Stimulated activated CD8-positive, alpha-beta memory T cell treated with anti-CD3 and anti-CD28 coated beads, Interleukin-2, amount 100 ng/mL, for 48 hours (primary cell): ENCODE measurements at regions not wholly inside any gene's neighbourhood (a gene's known extent, or its start where the extent isn't known, plus 50 kb on each side); places are given as distances from the start of the nearest gene placed in this dataset.

ENCODE experiments used
- DNase-seq, 2 donors: peaks; one replicate each; pipeline ENCODE4 v3.0.0-alpha.2; 2020; ENCODE audit warnings: low read depth in 2 of 2

DNA sequence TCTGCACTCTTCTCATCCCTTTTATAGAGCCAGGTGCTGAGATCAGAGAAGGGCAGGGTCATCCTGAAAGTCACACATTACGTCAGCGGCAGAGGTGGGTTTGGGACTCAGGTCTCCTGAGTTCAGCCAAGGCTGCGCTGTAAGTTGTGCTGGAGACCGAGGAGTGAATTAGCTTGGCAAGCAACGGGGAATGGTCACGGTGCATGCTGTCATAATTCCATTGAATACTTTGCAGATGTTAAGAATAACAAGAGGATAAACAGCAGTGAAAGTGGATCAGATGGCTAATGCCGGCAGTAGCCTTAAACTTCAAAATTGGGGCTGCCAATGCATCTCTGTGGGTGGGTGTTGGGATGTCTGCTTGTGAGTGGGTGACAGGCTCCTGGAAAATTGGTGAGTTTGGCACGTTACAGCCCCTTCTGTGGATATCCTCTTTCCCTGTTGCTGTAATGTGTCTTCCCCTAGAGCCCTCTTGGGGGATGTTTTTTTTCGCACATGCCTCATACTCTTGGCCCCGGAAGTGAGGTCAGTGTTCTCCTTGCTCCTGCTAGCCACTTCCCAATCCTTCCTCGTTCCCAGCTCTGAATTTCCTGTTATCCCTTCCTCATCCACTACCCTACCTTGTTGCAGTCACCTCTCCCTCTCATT, 287.1 kb upstream of the SRRM4 start:
- no peak for DNase-seq

DNA sequence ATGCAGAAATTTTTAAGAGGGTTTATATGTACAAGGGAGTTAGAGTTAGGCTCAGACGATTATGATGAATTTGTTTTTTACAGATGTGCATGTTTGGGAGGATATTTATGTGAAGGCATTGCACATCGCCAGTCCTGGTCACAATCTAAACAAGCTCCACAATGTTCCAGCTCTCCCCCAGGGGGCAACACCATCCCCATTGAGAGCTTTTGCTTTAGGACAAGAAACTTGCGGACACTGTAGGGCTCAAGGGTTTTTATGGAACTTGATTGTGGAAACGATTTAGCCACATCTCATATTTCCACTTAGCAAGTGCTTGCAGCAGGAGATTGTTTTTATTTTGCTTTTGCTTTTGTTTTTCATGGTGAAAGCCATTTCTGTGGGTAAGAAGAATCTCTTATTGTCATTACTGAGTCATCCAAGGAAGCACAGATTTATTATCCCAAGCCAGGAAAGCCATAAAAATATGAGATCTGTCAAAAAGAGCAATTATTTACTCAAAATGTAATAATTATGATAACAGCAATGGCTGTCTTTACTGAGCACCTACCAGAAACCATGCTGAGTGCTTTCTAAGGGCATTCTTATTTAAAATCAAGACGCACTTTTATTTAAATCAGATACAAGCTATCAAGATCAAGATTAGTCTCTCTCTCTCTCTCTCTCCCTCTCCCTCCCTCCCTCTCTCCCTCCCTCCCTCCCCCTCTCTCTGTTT, 276.7 kb upstream of the SRRM4 start:
- DNase-seq, result no peak

DNA sequence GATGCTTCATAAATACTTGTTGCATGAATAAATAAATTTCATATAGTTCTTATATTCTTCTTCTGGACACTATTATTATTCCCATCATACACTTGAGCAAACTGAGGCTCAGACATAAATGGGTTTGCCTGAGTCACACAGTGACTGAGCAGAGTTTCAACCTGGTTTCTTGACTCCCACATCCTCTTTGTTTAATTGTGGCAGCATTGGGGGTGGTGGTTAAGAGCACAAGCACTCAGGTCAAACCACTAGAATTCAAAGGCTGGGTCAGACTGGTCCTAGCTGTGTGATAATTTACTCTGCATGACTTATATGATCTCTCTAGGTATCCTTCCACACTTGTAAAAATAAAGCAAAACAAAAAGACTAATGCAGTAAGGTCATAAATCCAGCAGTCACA, 274.9 kb upstream of the SRRM4 start:
- DNase-seq, result no peak

DNA sequence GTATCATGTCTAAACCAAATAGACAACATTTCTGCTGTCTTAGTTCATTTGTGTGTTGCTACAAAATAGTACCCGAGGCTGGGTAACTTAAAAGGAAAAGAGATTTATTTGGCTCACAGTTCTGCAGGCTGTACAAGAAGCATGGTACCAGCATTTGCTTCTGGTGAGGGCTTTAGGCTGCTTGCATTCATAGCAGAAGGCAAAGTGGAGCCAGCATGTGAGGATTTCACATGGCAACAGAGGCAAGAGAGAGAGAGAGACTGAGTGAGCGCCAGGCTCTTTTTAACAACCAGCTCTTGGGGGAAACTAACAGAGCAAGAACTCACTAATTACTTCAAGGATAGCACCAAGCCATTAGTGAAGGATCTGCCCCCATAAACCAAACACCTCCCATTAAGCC, 271.4 kb upstream of the SRRM4 start:
- no peak for DNase-seq

DNA sequence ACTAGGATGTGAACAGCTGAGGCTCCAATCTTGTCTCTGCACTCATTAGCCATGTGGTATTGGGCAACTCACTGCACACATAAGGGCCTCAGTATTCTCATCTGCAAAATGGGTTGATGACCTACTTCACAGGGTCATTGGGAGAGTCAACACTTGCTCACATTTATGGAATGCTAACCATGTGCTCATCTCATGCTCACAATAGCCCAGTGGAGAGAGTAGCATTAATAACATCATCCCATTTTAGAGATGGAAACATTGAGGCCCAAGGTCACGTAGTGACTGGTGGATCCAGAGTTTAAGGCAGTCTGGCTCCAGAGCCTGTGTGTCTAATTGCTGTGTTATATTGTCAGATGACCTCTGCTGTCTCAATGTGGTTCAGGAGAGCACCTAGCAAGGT, 270.2 kb upstream of the SRRM4 start:
- DNase-seq, result no peak

DNA sequence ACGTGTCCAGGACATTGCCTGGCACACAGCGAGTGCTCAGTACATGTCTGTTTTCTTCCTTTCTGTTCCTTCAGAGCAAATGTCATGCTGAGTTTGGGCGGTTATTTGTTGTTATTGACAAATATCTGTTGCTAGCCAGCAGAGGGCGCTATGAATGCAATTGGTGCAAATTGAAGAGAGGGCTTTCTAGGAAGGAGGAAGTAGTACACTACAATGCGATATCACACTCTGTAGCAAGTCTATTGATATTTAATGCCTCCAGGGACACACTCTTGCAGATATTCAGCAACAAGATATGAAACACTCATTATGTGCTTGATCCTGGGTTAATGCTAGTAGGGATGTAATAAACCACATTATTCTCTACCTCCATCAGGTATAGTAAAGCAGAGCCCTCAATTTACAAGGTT, 267.3 kb upstream of the SRRM4 start:
- DNase-seq, result no peak

DNA sequence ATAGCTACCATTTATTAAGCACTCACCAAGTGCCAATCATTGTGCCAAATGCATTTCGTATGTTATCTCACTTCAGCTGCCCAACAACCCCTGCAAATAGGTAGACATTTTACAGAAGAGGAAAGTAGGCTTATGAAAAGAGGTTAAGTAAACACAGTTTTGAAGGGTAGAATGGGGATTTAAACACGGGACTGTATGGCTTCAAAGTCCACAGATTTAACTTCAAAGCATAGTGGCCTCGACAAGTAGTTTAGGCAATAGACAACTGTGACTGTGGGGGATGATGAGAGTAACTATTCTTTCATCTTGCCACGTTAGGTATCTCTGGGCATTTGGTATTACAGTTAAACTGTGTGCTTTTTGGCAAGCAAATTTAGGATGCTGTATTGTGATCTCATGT, 266.8 kb upstream of the SRRM4 start:
- DNase-seq, result no peak

DNA sequence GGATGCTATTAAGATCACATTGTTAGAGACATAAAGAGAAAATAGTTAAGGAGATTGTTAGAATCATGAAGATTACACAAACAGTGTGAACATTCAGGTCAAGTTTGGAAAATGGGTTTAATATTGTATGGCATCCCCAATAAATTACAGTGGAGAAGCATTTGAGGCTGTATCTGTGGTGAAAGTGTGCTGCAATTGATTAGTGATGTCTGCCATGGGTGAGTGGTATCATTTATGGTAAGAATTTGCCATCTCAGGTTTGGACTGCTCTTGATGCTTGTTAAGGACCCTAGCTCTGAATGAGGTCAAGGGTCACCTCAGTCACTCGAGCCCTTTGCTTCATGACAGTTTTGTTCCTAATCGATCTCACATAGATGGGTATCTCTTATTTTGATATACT, 265.7 kb upstream of the SRRM4 start:
- DNase-seq, result no peak

DNA sequence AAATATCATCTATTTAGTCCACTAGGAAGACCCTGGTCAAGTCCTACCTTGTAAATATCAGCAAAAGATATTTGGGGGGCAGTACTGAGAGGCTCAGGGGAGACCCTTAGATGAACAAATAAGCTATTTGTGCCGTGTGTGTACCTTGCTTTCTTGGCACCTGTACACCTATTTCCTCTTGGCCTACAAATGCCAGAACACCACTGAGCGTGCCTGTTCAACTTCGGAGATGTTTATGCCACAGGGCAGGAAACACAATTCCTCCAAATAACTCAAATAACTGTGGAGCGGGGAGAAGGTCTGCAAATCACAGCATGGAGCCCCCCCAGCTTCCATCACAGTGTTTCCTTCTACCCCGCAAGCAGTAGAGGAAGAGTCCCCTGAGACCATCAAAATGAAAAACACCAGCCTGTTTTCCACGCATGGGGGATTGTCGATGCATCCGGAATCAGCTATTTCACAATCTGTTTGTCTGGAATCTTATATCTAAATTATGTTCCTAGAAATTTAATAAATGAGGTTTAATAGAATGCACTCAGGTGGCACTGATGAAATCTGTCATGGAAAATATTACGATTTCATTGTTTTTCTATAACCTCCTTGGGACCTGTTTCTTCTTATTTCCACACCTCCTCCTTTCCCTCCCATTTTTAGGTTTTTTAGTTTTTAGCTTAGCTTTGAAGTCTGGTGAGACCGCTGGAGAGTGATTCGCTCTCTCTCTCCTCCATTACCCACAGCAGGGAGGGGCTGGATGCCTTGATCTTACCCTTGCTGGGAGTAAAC, 254.0 kb upstream of the SRRM4 start:
- DNase-seq, result no peak

DNA sequence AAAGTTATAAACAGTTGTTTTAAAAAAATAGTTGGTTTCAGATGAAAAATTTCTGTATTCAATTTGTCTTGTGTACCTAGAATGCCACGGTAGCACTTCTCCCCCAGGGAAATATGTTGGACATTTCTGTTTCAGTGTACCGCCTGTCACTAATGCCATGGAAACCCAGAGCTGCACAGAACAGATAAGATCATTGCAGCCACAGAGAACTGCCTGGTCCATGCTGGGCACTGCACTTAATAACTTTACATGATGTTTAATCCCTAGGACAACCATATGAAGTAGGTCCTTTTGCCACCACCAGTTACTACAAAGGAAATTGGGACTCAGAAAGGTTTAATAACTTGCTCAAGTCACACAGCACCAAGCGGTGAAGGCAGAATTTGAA, 253.4 kb upstream of the SRRM4 start:
- no peak for DNase-seq

DNA sequence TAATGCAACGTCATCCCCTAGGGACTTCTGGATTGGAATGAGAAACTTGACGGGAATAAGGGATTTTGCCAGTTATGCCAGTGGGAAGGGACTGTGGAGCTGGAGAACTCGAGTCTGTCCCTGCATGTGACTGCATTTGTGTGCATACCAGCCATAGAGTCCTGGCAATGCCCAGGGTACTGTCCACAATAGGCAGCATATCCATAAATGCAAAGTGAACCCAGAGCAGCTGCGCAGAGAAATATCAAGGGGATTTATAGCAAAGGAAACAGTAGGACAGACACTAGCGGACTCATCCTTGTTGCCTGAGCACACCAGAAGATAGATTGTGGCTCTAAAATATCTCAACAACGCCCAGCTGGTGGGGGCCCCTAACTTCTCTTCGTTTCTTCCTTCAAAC, 247.1 kb upstream of the SRRM4 start:
- DNase-seq, result no peak

DNA sequence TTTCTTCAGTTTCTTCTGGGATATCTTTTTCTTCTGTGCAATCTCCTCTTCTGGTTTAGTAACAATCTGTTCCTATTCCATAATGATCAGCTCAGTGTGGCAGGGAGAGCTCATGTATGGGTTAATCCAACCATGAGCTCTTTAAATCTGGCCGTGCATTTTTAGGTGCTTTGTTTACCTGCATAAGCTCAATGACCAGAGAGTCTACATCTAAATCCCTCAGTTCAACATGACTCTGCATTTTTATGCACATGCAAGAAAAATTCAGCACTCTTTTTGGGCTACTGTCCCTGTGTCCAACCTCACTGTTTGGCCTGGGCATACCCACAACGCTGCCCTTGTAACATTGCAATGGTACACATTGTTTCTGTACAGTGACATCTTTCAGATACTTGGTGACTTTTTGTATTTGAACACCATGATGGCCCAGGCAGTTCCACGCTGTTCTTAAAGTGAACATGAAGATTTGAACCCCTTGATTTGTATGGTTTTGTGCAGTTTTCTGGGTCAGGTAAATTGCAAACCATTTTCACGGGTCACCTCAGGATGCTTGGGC, 243.3 kb upstream of the SRRM4 start:
- no peak for DNase-seq

DNA sequence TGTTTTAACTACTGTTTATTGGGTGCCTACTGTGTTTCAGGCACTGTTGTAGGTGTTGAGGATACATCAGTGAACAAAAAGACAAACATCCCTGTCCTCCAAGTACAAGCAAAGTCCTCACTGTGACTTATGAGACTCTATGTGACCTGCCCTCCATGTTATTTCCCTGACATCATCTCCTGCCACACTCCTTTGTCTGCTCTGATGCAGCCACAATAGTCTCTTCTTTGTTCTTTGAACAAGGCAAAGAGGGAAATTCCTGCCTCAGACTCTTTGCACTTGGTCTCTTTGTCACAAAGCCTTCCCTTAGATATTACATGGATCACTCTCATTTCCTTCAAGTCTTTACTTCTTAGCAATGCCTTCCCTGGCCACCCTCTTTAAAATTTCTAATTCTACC, 240.1 kb upstream of the SRRM4 start:
- DNase-seq, result no peak

DNA sequence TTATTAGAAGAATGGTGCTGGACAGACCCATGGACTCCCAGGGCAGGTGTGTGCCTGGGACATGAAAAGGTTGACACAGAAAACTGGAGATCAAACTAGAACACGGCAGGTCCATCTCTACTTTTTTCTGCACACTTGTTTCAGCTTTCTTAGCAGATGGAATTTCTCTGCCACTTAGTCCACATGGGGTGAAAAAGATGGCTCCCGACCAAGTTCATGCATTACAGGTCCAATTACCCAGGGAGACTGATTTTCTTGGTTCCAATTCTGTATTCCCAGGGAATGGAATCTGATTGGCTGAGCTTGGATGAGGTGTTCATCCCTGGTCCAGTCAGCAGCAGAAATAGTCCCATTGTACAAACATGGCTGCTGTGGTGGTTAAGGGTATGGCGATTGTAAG, 238.9 kb upstream of the SRRM4 start:
- DNase-seq, result no peak

DNA sequence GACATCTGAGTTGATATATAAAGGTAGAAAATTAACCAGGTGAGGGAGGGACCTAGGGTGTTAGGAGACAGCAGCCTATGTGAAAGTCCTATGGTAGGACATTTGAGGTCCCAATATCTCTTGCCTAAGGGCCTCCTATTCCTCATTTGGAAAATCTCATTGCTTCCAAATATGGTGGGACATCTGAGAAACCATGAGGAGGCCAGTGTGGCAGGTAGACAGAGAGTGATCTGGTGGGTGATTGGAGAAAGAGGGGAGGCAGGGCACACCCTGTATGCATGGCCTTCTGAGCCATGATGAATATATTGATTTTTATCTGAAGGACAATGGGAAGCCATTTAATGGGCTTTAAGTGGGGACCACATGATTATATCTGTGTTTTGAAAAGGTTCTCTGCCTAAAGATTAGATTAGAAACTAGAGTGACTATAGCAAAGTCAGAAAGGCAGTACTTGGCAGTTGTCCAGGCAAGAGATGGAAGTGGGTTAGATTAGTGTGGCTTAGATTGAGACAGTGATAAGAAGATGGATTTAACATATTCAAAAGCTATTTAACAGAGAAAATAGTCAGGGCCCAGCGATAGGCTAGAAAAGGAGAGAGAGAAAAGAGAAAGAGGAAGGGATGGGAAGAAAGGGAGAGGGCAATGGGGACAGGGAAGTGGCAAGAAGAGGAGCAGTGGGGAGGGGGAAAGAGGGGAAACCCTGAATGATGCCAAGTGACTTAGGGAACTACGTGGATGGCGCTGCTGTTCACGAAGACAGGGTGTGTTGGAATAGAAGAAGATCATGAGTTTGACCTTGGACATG, 237.2 kb upstream of the SRRM4 start:
- no peak for DNase-seq

DNA sequence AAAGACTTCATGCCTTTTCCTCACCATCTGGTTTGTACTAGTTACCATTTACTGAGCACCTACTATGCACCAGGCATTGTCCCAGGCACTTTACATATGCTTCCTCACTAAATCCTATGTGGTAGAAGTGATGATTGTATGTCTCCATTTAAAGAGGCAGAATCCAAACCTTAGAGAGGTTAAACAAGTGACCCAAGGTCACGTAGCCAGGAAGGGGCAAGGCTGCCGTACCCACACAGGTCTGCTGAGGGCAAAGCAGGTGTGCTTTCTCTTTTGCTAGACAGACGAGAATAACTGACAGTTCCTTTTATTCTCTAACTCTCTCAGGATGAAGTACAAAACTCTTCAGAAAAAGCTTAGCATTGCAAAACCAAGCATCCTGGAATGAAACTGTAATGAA, 235.2 kb upstream of the SRRM4 start:
- DNase-seq, result no peak

DNA sequence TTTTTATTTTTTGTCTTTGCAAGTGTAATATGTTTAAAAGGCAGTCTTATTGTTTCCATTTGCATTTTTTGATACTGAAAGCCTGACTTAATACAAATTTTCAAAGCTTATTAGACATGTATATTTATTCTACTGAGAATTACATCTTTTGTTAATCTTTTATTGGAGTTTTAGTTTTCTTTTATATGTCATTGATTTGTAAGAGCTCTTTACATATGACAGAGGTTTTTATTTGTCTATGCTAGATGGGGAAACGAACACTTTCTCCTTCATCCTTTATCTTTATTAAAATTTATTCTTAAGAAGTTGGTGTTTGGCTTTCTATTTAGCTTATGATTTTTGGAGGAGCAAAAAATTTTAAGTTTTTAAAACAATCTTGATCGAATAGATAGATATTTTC, 234.4 kb upstream of the SRRM4 start:
- no peak for DNase-seq

DNA sequence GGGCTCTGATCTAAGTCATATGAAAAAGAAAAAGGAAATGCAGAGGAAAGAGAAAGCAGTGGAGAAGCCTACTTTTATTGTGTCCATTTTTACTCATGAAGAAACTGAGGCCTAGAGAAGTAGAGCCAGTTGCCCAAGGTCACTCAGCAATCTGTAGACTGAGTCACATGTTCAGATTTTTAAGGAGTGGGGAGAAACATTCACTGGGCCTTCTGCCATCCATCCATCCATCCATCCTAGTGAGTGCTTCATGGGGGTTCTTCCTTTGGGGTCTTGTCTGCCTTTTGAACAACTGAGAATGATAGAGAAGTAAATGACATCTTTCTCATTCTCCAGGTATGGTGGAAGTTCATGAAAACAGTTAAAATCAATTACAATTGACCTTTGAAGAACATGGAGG, 233.6 kb upstream of the SRRM4 start:
- DNase-seq, result no peak

DNA sequence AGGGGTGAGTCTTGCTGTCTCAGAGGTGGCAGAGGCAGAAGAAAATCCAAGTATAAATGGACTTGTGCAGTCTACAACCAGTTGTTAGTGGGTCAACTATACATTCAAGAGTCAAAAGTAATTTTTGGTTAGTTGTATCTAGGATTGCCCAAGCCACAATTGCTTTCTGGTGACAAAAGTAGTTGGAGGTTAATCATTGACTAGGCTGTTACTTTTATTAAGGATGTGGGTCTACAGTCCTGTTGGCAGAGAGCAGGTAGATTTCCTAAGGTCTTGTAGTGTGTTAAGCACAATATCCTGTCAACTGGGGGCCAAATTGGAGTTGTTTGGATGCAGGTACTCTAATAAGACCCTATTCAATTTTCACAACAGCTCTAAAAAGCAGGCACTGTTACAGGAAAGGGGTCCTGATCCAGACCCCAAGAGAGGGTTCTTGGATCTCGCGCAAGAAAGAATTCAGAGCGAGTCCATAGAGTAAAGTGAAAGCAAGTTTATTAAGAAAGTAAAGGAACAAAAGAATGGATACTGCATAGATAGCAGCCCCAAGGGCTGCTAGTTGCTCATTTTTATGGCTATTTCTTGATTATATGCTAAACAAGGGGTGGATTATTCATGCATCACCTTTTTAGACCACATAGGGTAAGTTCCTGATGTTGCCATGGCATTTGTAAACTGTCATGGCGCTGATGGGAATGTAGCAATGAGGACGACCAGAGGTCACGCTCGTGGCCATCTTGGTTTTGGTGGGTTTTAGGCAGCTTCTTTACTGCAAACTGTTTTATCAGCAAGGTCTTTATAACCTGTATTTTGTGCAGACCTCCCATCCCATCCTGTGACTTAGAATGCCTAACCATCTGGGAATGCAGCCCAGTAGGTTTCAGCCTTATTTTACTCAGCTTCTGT, 232.6 kb upstream of the SRRM4 start:
- no peak for DNase-seq

DNA sequence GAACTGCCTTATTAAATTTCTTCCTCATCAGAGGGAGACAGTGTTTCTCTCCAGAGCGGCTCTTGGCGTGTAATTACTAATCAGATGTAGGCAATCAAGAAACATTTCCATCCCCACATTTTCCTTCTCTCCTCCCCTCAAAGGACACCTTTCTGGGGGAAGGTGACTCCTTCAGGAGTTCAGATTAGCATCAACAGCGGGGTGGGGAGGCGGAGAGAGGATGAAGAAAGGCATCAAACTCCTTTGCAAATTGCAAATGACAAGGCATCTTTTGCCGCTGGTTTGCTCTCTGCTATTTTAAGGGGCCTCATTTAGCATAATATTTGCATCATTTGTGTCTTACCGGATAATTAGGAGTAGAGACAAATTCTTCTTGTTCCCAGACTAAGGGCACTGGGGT, 231.7 kb upstream of the SRRM4 start:
- DNase-seq, result no peak

DNA sequence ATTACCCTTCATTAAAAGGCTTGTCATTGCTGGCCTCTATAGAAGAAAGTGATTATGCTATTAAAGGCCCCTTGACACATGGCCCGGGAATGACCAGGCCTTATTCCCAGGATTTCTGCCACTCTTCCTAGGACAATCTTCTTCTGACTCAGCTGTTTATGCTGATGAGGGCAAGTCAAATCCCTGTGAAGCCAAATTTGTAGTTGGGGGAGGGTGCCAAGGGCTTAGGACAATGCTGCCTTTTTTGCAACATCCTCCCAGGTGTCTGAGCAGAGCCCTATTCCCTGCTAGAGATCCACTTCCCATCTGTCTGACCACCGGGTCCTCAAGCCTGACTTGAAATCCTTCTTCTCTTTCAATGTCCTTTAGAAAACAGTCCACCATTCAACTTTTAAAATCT, 230.7 kb upstream of the SRRM4 start:
- no peak for DNase-seq
